ENCODE measurements at regions not wholly inside any gene's neighbourhood (a gene's known extent, or its start where the extent isn't known, plus 50 kb on each side); places are given as distances from the start of the nearest gene placed in this dataset.

GRCh38 chr2:15744820-15745219, 153.2 kb downstream of the DDX1 start:
- no peak overlapping the region for H3K9ac ChIP-seq
- H3K36me3 ChIP-seq (ENCODE audit: insufficient read depth) = no peaks in the 10 kb centered on the region
- no peak overlapping the region for H3K4me3 ChIP-seq (IDR thresholded peaks at IDR 0.05; ENCODE audit: insufficient read depth, low read depth, low read length)
- no peak for TF ChIP-seq CTCF (conservative IDR thresholded peaks at IDR 0.05; ENCODE audit: low read depth, low read length)
- H3K27ac ChIP-seq = no peak overlapping the region
- H3K27me3 ChIP-seq (ENCODE audit: insufficient read depth, low read depth) = no peaks in the 10 kb centered on the region
- no peaks in the 10 kb centered on the region for H3K4me1 ChIP-seq (ENCODE audit: low read depth, poor library complexity, severe bottlenecking)
- H3K4me2 ChIP-seq = no peak overlapping the region
- no peak overlapping the region for H2AFZ ChIP-seq (ENCODE audit: low read depth)
- no peaks in the 10 kb centered on the region for H4K20me1 ChIP-seq (ENCODE audit: insufficient read depth)
- no peaks in the 10 kb centered on the region for H3K79me2 ChIP-seq (ENCODE audit: insufficient read depth, low read depth)

GRCh38 chr2:15745350-15745749, 153.7 kb downstream of the DDX1 start:
- TF ChIP-seq CTCF (conservative IDR thresholded peaks at IDR 0.05; ENCODE audit: low read depth, low read length) = no peak
- no peaks in the 10 kb centered on the region for H3K4me1 ChIP-seq (ENCODE audit: low read depth, poor library complexity, severe bottlenecking)
- no peak overlapping the region for H2AFZ ChIP-seq (ENCODE audit: low read depth)
- no peaks in the 10 kb centered on the region for H3K27me3 ChIP-seq (ENCODE audit: insufficient read depth, low read depth)
- H3K27ac ChIP-seq = no peak overlapping the region
- H3K79me2 ChIP-seq (ENCODE audit: insufficient read depth, low read depth) = no peaks in the 10 kb centered on the region
- no peak overlapping the region for H3K9ac ChIP-seq
- no peak overlapping the region for H3K4me3 ChIP-seq (IDR thresholded peaks at IDR 0.05; ENCODE audit: insufficient read depth, low read depth, low read length)
- H3K4me2 ChIP-seq = no peak overlapping the region
- no peaks in the 10 kb centered on the region for H4K20me1 ChIP-seq (ENCODE audit: insufficient read depth)
- H3K36me3 ChIP-seq (ENCODE audit: insufficient read depth) = no peaks in the 10 kb centered on the region

GRCh38 chr2:15745907-15746702, 154.4 kb downstream of the DDX1 start:
- no peak overlapping the region for H3K9ac ChIP-seq
- no peaks in the 10 kb centered on the region for H3K79me2 ChIP-seq (ENCODE audit: insufficient read depth, low read depth)
- no peaks in the 10 kb centered on the region for H3K36me3 ChIP-seq (ENCODE audit: insufficient read depth)
- TF ChIP-seq CTCF (conservative IDR thresholded peaks at IDR 0.05; ENCODE audit: low read depth, low read length) = no peak
- H3K27ac ChIP-seq = no peak overlapping the region
- H3K4me3 ChIP-seq (IDR thresholded peaks at IDR 0.05; ENCODE audit: insufficient read depth, low read depth, low read length) = no peak overlapping the region
- no peaks in the 10 kb centered on the region for H3K4me1 ChIP-seq (ENCODE audit: low read depth, poor library complexity, severe bottlenecking)
- no peaks in the 10 kb centered on the region for H4K20me1 ChIP-seq (ENCODE audit: insufficient read depth)
- no peak overlapping the region for H3K4me2 ChIP-seq
- H2AFZ ChIP-seq (ENCODE audit: low read depth) = no peak overlapping the region
- no peaks in the 10 kb centered on the region for H3K27me3 ChIP-seq (ENCODE audit: insufficient read depth, low read depth)

GRCh38 chr2:15746703-15747550, 155.3 kb downstream of the DDX1 start:
- Histone ChIP-seq H4K20me1 (ENCODE audit: insufficient read depth) (no peaks in the 10 kb centered on the region), H2AFZ (ENCODE audit: low read depth) (no peak overlapping the region), H3K9ac (no peak overlapping the region), H3K4me3 (IDR thresholded peaks at IDR 0.05; ENCODE audit: insufficient read depth, low read depth, low read length) (no peak overlapping the region), H3K27me3 (ENCODE audit: insufficient read depth, low read depth) (no peaks in the 10 kb centered on the region), H3K27ac (no peak overlapping the region), H3K79me2 (ENCODE audit: insufficient read depth, low read depth) (no peaks in the 10 kb centered on the region), H3K4me1 (ENCODE audit: low read depth, poor library complexity, severe bottlenecking) (no peaks in the 10 kb centered on the region), H3K4me2 (no peak overlapping the region), H3K36me3 (ENCODE audit: insufficient read depth) (no peaks in the 10 kb centered on the region)
- no peak for TF ChIP-seq CTCF (conservative IDR thresholded peaks at IDR 0.05; ENCODE audit: low read depth, low read length)

All from KMS-11 (cell line).